GM06990 (cell line): ENCODE measurements at regions not wholly inside any gene's neighbourhood (a gene's known extent, or its start where the extent isn't known, plus 50 kb on each side); places are given as distances from the start of the nearest gene placed in this dataset.

Experiments
- DNase-seq: peaks from one replicate; pipeline ENCODE4 v3.0.0-alpha.2; 2011; ENCODE audit not compliant: insufficient read length; ENCODE audit errors: extremely low read depth
- H3K27me3 ChIP-seq: replicated peaks from 2 replicates; pipeline ENCODE4 v1.6.0; 2011; ENCODE audit warnings: low read length; ENCODE audit not compliant: control insufficient read depth, insufficient read depth
- H3K36me3 ChIP-seq: 2 replicates; pipeline ENCODE4 v1.5.1; 2011; ENCODE audit warnings: low read length; ENCODE audit not compliant: control insufficient read depth, insufficient read depth
- H3K4me3 ChIP-seq: replicated peaks from 2 replicates; pipeline ENCODE4 v1.5.1; 2011; ENCODE audit warnings: low read depth, mild to moderate bottlenecking, control low read depth, low read length
- TF ChIP-seq, protein P1 (sequence below): IDR thresholded peaks from 2 replicates; pipeline ENCODE4 v1.5.1; 2011; ENCODE audit warnings: low read length, control low read depth, mild to moderate bottlenecking, inconsistent platforms; ENCODE audit not compliant: insufficient read depth, poor library complexity, severe bottlenecking

DNA sequence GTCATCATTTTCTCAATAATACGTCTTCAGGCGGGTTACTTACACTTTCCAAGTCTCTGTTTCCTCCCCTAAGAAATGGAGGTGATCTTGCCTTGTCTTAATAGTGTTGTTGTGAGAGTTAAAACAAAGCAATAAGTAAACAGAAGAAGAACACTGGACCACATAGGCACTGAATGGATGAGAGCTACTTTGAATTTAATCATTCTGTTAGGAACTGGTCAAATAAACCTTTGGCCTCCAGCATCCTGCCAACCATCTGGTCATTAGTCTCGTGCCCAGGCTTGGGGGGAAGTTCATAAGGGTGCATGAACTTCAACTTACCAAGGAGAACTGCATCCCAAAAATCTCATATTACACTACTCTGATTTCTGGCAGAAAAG is 109.4 kb upstream of the C7orf33 start:
- TF ChIP-seq, protein P1, sequence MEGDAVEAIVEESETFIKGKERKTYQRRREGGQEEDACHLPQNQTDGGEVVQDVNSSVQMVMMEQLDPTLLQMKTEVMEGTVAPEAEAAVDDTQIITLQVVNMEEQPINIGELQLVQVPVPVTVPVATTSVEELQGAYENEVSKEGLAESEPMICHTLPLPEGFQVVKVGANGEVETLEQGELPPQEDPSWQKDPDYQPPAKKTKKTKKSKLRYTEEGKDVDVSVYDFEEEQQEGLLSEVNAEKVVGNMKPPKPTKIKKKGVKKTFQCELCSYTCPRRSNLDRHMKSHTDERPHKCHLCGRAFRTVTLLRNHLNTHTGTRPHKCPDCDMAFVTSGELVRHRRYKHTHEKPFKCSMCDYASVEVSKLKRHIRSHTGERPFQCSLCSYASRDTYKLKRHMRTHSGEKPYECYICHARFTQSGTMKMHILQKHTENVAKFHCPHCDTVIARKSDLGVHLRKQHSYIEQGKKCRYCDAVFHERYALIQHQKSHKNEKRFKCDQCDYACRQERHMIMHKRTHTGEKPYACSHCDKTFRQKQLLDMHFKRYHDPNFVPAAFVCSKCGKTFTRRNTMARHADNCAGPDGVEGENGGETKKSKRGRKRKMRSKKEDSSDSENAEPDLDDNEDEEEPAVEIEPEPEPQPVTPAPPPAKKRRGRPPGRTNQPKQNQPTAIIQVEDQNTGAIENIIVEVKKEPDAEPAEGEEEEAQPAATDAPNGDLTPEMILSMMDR: no peak
- Histone ChIP-seq H3K4me3 (no peak overlapping the region), H3K36me3 (no peaks in the 10 kb centered on the region), H3K27me3 (no peaks in the 10 kb centered on the region)
- DNase-seq: no peak

DNA sequence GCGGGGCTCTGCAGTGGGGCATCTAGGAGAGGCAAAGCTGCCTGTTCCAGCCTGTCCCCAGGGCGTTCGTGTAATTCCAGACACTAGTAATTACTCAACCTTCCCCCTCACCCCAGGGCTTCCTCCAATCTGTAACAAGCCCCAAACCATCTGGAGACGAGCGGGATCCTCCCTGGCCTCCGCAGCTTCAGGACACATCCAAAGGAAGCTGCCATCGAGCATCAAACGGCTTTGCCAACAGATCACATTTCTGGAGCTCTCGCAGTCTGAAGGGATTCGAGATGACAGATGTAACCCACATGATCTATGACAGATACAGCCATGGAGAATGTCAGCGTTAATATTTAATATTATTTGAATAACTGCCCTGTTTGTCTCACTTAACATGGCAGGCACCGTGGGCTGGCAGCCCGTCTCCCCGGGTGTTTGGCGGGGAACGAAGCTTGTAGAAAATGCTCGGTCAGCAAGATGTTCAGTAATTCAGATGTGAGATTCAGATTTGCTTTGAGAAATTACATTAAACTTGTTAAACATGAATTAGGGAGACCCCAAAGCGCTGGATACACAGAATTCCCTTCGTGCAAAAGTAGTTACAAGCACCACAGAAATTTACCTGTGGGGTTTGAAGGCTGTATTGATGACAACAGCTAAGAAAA is 108.5 kb upstream of the C7orf33 start:
- DNase-seq: no peak
- no peak overlapping the region for H3K4me3 ChIP-seq
- H3K36me3 ChIP-seq: no peaks in the 10 kb centered on the region
- TF ChIP-seq, protein P1: no peak
- H3K27me3 ChIP-seq: no peaks in the 10 kb centered on the region

- H3K27me3 ChIP-seq: no peaks in the 10 kb centered on the region
- no peak for DNase-seq
These were observed 106.9 kb upstream of the C7orf33 start for GRCh38 chr7:148483515-148484308.

DNA sequence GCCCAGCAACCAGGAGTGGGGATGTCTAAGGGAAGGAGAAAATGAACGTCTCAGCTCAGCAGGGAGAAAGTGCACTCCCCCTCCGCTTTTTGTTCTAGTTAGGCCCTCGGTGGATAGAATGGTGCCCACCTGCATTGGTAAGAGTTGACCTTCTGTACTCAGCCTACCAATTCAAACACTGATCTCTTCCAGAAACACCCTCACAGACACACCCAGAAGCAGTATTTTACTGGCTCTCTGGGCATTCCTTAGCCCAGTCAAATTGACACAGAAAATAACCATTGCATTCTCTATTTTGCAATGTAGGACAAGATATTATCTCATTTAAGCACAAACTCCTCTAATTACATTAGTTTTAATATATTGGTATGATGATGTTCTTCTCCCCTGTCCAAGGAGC is 106.1 kb upstream of the C7orf33 start:
- TF ChIP-seq, protein P1: no peak
- no peak overlapping the region for H3K4me3 ChIP-seq
- DNase-seq: no peak
- H3K27me3 ChIP-seq: no peaks in the 10 kb centered on the region
- H3K36me3 ChIP-seq: no peaks in the 10 kb centered on the region

More at GRCh38 chr7:148483515-148484308, 106.9 kb upstream of the C7orf33 start:
- H3K36me3 ChIP-seq: no peaks in the 10 kb centered on the region
- TF ChIP-seq, protein P1: no peak
- H3K4me3 ChIP-seq: no peak overlapping the region

- no peak for DNase-seq
- Histone ChIP-seq H3K27me3 (no peaks in the 10 kb centered on the region), H3K36me3 (no peaks in the 10 kb centered on the region), H3K4me3 (no peak overlapping the region)
- TF ChIP-seq, protein P1: no peak
These were observed 104.9 kb upstream of the C7orf33 start for GRCh38 chr7:148485618-148486017.
